Keratinocyte (primary cell): ENCODE measurements at regions not wholly inside any gene's neighbourhood (a gene's known extent, or its start where the extent isn't known, plus 50 kb on each side); places are given as distances from the start of the nearest gene placed in this dataset.

Source experiments
- EZH2 ChIP-seq: IDR thresholded peaks from one replicate; pipeline ENCODE4 v1.6.1; 2012; ENCODE audit warnings: inconsistent platforms, mild to moderate bottlenecking, low read length, moderate library complexity
- TF ChIP-seq, protein P1 (sequence below), 3 experiments: IDR thresholded peaks in 1 of 3; conservative IDR thresholded peaks in 1 of 3; optimal IDR thresholded peaks in 1 of 3; 2 replicates in 2 of 3; 3 replicates in 1 of 3; pipeline versions ENCODE3 to v1.5.1; 2011; ENCODE audit warnings: low read length in 3 of 3, mild to moderate bottlenecking in 3 of 3, moderate library complexity in 2 of 3, control low read depth in 1 of 3, inconsistent platforms in 1 of 3; ENCODE audit not compliant: insufficient read depth in 2 of 3; ENCODE audit errors: extremely low read depth in 1 of 3

GRCh38 chr16:9527976-9528375 is 436.5 kb downstream of the HAPSTR1 start:
- TF ChIP-seq, protein P1, sequence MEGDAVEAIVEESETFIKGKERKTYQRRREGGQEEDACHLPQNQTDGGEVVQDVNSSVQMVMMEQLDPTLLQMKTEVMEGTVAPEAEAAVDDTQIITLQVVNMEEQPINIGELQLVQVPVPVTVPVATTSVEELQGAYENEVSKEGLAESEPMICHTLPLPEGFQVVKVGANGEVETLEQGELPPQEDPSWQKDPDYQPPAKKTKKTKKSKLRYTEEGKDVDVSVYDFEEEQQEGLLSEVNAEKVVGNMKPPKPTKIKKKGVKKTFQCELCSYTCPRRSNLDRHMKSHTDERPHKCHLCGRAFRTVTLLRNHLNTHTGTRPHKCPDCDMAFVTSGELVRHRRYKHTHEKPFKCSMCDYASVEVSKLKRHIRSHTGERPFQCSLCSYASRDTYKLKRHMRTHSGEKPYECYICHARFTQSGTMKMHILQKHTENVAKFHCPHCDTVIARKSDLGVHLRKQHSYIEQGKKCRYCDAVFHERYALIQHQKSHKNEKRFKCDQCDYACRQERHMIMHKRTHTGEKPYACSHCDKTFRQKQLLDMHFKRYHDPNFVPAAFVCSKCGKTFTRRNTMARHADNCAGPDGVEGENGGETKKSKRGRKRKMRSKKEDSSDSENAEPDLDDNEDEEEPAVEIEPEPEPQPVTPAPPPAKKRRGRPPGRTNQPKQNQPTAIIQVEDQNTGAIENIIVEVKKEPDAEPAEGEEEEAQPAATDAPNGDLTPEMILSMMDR (optimal IDR thresholded peaks at IDR 0.05 in 1 of 3, IDR thresholded peaks at IDR 0.05 in 1 of 3, conservative IDR thresholded peaks at IDR 0.05 in 1 of 3; ENCODE audit: extremely low read depth in 1 of 3, insufficient read depth in 2 of 3, low read length in 3 of 3), result no peak
- TF ChIP-seq EZH2, result no peak
